Heart left ventricle (tissue), 13 donors: ENCODE measurements at regions not wholly inside any gene's neighbourhood (a gene's known extent, or its start where the extent isn't known, plus 50 kb on each side); places are given as distances from the start of the nearest gene placed in this dataset.

Experiments
- CTCF ChIP-seq, 12 donors: fragments of 200-600 bp; sonication (generic) in 4 of 12; IDR thresholded peaks; one replicate each; pipeline versions ENCODE4 v1.5.0 to v1.8.0; 2018 to 2022; ENCODE audit warnings: antibody characterized with exemption in 12 of 12, mild to moderate bottlenecking in 5 of 12
- POLR2A ChIP-seq, 2 donors: fragments of 450-650 bp; IDR thresholded peaks; one replicate each; pipeline ENCODE4 v1.6.1; 2017; ENCODE audit warnings: antibody characterized with exemption in 2 of 2, mild to moderate bottlenecking in 2 of 2, moderate library complexity in 2 of 2
- donor health status: ischemic (EF 13 %, LVEDD 7.1; RV severe dilation, severe dysfunction).
- donor health status: DM: no; HTN: yes; CAD: no.
- donor health status: DM: no; HTN: no; CAD: no.
- donor health status: ischemic (EF 25% LVEDD 6.9; RV normal size, moderate dysfunction).
- donor health status: ischemic (EF 25% LVEDD 5.7; RV mildly dilated, moderate dysfunction).
- donor health status: ischemic (EF 35%, LVEDD 5.7; RV mildly dilated, moderate dysfunction).
- donor health status: nonischemic (EF 11% LVEDD 7.7; RV severe dilation, severe dysfunction).
- donor health status: DM: yes; HTN: yes; CAD: no.
- donor health status: PGD.
- donor health status: ischemic (EF 29% LVEDD 5.4; RV normal size, mild dysfunction).
- donor health status: nonischemic (EF 23%, LVEDD 6.1; RV moderate dilation, normal function).

DNA sequence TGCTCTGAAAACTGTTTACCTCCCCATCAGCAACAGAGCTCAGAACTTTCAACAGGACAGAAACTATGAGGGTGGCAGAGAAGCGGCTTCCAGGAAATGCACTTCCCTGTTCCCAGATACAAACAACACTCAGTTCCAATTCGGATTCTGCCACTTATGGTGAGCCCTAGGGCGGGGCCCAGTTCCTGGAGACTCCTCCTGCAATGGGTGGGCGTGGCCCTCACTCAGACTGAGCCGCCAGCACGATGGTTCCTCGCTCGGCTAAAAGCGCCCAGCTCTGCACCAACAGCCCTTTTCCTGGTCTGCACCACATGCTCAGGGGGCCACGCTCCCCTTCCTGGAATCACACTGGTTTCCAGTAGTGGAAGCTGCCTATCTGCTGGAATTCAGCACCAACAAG is 314.1 kb downstream of the CTTN start:
- TF ChIP-seq CTCF (IDR thresholded peaks at IDR 0.05) (no peak), POLR2A (IDR thresholded peaks at IDR 0.05) (no peak)
